ENCODE measurements at regions not wholly inside any gene's neighbourhood (a gene's known extent, or its start where the extent isn't known, plus 50 kb on each side); places are given as distances from the start of the nearest gene placed in this dataset.

DNA sequence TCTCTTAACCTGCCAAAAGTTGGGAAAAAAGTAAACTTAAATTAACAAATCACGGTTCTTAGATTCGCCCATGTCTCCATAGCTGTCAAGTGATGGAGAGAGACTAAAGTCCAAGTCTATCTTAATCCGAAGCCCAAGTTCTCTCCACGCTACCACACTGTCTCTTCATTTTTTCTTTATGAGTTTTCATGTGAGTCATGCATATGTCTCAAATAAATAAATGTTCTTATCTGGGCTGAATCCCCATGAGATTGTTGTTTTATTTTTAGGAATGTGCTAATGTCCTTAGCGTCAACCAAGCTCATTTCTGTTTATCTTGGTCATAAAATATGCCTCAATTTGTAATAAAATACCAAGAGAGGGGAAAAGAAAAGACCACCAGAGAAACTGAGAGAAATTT is 169.3 kb downstream of the RCHY1 start:
- H3K36me3 ChIP-seq (ENCODE audit: insufficient read depth in 1 of 2, low read depth in 1 of 2), result no peaks in the 10 kb centered on the region
- no peaks in the 10 kb centered on the region for H3K9me3 ChIP-seq
- H3K4me1 ChIP-seq, result no peaks in the 10 kb centered on the region
- no peaks in the 10 kb centered on the region for H3K27me3 ChIP-seq (ENCODE audit: insufficient read depth in 3 of 3, low read length in 2 of 3)
- ATAC-seq, result no peak
- TF ChIP-seq, protein P1, sequence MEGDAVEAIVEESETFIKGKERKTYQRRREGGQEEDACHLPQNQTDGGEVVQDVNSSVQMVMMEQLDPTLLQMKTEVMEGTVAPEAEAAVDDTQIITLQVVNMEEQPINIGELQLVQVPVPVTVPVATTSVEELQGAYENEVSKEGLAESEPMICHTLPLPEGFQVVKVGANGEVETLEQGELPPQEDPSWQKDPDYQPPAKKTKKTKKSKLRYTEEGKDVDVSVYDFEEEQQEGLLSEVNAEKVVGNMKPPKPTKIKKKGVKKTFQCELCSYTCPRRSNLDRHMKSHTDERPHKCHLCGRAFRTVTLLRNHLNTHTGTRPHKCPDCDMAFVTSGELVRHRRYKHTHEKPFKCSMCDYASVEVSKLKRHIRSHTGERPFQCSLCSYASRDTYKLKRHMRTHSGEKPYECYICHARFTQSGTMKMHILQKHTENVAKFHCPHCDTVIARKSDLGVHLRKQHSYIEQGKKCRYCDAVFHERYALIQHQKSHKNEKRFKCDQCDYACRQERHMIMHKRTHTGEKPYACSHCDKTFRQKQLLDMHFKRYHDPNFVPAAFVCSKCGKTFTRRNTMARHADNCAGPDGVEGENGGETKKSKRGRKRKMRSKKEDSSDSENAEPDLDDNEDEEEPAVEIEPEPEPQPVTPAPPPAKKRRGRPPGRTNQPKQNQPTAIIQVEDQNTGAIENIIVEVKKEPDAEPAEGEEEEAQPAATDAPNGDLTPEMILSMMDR (IDR thresholded peaks at IDR 0.05), result no peak
- DNase-seq, result no peak
- no peak overlapping the region for H3K4me3 ChIP-seq
- intact Hi-C loops (cut with DNase I), result no loop called here
- 66 to 78% (median 69%) methylated on average over 5 of the region's 5 CpGs for WGBS, 3 donors
- no peak overlapping the region for H3K27ac ChIP-seq

DNA sequence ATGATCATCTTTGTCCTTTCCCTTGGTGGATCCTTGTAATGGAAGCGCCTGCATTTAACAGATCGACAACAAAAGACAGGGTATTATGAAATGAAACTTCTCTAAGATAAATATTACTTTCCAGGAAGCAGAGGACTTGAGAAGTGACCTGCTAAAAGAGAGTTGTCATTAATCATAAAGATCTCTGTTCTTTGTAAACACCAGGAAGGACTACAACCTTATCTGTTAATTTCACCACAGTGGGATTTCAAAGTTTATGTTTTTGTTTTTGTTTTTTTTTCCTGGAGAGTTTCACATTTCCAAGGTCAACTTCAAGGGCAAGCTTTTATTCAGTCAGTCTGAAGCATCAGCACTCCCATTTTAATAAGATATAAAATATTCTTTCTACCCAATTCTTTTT is 170.9 kb downstream of the RCHY1 start:
- Histone ChIP-seq H3K4me1 (no peaks in the 10 kb centered on the region), H3K9me3 (no peaks in the 10 kb centered on the region), H3K27me3 (ENCODE audit: insufficient read depth in 3 of 3, low read length in 2 of 3) (no peaks in the 10 kb centered on the region), H3K27ac (no peak overlapping the region), H3K36me3 (ENCODE audit: insufficient read depth in 1 of 2, low read depth in 1 of 2) (no peaks in the 10 kb centered on the region), H3K4me3 (no peak overlapping the region)
- ATAC-seq (no peak), DNase-seq (no peak)
- intact Hi-C loops (cut with DNase I), result no loop called here
- WGBS, 3 donors, result 87 to 89% (median 88%) methylated on average over 2 of the region's 2 CpGs
- TF ChIP-seq, protein P1 (IDR thresholded peaks at IDR 0.05), result no peak

DNA sequence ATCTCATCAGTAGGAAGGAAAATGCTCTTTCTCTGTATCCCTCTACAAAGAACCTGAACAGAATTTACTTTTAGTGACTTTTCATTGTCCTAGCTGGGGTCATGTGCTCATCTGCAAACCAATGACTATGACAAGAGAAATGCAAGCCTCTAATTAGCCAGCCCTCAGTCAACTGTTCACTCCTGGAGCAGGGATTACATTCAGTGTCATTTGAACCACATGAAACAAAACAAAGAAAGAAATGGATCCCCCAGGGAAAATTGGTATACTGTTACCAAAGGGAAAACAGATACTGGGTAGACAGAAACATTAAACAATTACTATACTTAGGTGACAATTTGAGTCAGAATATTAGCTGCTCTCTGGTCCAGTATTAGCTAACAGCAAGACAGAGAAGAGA is 173.6 kb downstream of the RCHY1 start:
- no peaks in the 10 kb centered on the region for H3K36me3 ChIP-seq (ENCODE audit: insufficient read depth in 1 of 2, low read depth in 1 of 2)
- no peaks in the 10 kb centered on the region for H3K9me3 ChIP-seq
- no peak for DNase-seq
- ATAC-seq, result no peak
- H3K4me3 ChIP-seq, result no peak overlapping the region
- H3K27ac ChIP-seq, result no peak overlapping the region
- H3K4me1 ChIP-seq, result no peaks in the 10 kb centered on the region
- TF ChIP-seq, protein P1 (IDR thresholded peaks at IDR 0.05), result no peak
- H3K27me3 ChIP-seq (ENCODE audit: insufficient read depth in 3 of 3, low read length in 2 of 3), result no peaks in the 10 kb centered on the region
- intact Hi-C loops (cut with DNase I), result no loop called here

DNA sequence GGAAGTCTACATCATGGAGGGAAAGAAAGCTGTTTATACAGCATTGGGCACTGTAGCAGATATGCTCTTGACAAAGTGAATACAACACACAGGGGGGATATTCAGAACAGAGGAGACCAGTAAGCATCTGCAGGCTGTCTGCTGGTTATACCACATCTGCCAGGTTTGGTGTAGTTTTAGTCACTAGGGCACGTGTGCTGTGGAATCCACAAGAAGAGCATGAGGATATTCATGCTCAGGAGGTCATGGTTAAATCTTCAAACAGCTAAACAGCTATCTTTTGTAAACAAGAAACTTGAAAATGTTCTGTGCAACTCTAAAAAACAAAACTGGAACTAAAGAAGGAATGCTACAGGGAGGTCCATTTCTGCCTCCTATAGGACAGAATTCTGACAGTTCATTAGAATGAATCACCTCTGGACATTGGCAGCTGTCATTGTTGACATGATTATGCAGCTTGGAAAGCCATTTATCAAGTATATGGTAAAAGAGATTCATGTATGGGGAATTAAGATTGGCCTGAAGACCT is 175.8 kb downstream of the RCHY1 start:
- Histone ChIP-seq H3K4me3 (no peak overlapping the region), H3K27me3 (ENCODE audit: insufficient read depth in 3 of 3, low read length in 2 of 3) (no peaks in the 10 kb centered on the region), H3K36me3 (ENCODE audit: insufficient read depth in 1 of 2, low read depth in 1 of 2) (no peaks in the 10 kb centered on the region), H3K4me1 (no peaks in the 10 kb centered on the region), H3K27ac (no peak overlapping the region), H3K9me3 (no peaks in the 10 kb centered on the region)
- DNase-seq (no peak), ATAC-seq (no peak)
- TF ChIP-seq, protein P1 (IDR thresholded peaks at IDR 0.05), result no peak
- 16 to 45% (median 35%) methylated on average over 1 of the region's 1 CpG for WGBS, 3 donors
- intact Hi-C loops (cut with DNase I), result no loop called here

DNA sequence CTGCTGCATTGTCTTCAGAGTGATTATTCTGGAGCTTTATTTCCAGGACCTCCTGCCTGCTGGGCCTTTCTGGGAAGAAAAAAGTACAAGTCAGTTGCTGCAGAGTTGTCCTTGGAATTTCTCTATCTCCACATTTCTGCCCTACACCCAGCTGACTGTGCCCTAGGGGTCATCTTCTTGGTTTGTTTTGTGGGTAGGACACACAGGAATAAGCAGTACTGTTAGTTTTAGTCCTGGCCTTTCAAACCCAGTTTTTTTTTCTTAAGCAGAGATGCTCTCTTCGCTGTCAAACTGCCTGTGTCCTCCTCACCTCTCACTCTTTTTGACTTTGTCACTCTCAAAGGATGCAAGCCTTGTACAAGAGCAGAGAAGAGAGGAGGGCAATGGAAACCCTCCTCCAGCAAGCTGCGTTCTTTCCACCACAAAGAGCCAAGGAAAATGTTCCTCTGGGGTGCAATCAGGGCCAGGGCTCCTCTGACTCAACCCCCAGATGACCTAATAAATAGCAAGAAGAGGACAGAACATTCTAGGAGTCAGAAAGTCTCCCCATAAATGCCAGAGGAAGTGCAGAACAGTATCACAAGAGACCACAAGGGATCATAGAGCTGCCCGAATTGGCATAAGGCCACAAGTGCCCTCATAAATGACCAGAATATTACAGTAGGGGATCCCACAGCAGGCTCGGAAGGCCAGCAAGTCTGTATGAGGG is 186.2 kb downstream of the RCHY1 start:
- no peak for DNase-seq
- TF ChIP-seq, protein P1 (IDR thresholded peaks at IDR 0.05), result no peak
- WGBS, 3 donors, result 50 to 55% (median 53%) methylated on average over 4 of the region's 4 CpGs
- no peak overlapping the region for H3K4me3 ChIP-seq
- intact Hi-C loops (cut with DNase I), result no loop called here
- H3K9me3 ChIP-seq, result no peaks in the 10 kb centered on the region
- no peaks in the 10 kb centered on the region for H3K4me1 ChIP-seq
- no peaks in the 10 kb centered on the region for H3K27me3 ChIP-seq (ENCODE audit: insufficient read depth in 3 of 3, low read length in 2 of 3)
- peak in 2 of 4 donors; percentile 37 to 67 for ATAC-seq
- no peaks in the 10 kb centered on the region for H3K36me3 ChIP-seq (ENCODE audit: insufficient read depth in 1 of 2, low read depth in 1 of 2)
- H3K27ac ChIP-seq, result no peak overlapping the region

Data from psoas muscle (tissue), 7 donors.